ENCODE measurements at regions not wholly inside any gene's neighbourhood (a gene's known extent, or its start where the extent isn't known, plus 50 kb on each side); places are given as distances from the start of the nearest gene placed in this dataset.

DNA sequence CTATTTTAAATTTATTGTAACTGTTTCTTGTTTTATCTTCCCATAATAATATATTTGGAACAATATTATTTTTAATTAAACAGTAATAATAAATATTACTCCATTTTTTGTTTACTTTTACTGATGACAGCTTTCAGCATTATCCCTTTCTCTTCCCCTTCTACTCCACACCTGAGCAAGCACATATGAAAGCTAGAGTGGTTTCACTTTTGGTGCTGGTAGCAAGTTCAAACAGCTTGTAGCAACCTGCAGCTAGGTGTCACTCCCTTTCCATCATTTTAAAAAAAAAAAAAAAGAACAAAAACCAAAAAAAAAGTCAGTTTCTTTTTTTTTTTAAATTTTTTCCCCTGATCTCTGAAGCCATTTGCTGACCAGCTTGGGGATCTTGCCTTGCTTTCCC, 801.8 kb downstream of the CCDC85A start:
- TF ChIP-seq CTCF (conservative IDR thresholded peaks at IDR 0.05; ENCODE audit: low read depth, low read length): no peak
- no peak for TF ChIP-seq EZH2 (IDR thresholded peaks at IDR 0.05; ENCODE audit: low read length, unreplicated experiment)
- no peak for TF ChIP-seq EZH2phosphoT487 (IDR thresholded peaks at IDR 0.05; ENCODE audit: borderline replicate concordance, low read length)
